ENCODE measurements at regions not wholly inside any gene's neighbourhood (a gene's known extent, or its start where the extent isn't known, plus 50 kb on each side); places are given as distances from the start of the nearest gene placed in this dataset.
A peak's percentile ranks its signal among the peaks of the same experiment; 100 is the strongest.

DNA sequence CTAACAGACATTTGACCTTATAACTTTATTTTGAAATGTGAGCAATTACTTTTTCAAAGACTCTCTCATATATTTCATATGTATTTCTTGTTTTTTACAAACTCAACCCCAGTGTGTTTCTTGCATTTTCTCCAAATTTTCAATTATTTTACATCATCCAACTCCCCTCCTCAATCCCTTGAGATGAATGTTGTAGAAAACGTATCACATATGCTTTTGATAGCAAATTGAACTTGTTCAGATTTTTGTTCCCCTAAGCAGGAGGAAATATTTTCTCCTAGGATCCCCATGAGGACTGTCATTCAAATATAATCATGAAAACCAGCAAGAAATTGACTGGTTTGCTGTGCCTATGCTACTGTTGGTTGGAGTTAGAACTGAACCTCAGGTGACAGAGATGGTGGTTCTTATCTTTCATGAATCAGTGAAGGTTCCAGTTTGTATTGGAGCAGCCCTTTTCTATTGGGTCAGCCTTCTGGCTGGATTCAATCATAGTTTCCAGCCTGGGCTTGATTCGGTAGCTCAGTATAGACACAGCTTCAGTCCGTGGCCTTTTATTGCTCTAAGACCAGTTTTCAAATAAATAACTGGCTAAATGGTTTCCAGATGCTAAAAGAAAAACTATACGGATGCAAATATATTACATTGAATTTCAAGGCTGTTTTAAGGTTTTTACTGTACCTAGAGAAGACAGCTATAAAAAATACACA is 591.0 kb downstream of the EPHA4 start:
- Histone ChIP-seq H3K9me3 (no peaks in the 10 kb centered on the region), H3K4me1 (peaks cover 0 to 5% of the 10 kb centered on the region in 2 donors), H3K36me3 (no peaks in the 10 kb centered on the region), H3K4me3 (replicated peaks in 1 of 3) (no peak overlapping the region), H3K27ac (no peak overlapping the region), H3K27me3 (no peaks in the 10 kb centered on the region)
- intact Hi-C loops (cut with DNase I): no loop called here
- DNase-seq: no peak
- TF ChIP-seq POLR2A (IDR thresholded peaks at IDR 0.05): no peak
- TF ChIP-seq, protein P1, sequence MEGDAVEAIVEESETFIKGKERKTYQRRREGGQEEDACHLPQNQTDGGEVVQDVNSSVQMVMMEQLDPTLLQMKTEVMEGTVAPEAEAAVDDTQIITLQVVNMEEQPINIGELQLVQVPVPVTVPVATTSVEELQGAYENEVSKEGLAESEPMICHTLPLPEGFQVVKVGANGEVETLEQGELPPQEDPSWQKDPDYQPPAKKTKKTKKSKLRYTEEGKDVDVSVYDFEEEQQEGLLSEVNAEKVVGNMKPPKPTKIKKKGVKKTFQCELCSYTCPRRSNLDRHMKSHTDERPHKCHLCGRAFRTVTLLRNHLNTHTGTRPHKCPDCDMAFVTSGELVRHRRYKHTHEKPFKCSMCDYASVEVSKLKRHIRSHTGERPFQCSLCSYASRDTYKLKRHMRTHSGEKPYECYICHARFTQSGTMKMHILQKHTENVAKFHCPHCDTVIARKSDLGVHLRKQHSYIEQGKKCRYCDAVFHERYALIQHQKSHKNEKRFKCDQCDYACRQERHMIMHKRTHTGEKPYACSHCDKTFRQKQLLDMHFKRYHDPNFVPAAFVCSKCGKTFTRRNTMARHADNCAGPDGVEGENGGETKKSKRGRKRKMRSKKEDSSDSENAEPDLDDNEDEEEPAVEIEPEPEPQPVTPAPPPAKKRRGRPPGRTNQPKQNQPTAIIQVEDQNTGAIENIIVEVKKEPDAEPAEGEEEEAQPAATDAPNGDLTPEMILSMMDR (IDR thresholded peaks at IDR 0.05): no peak
- 79 to 88% methylated on average over 4 of the region's 4 CpGs for WGBS, 2 donors

DNA sequence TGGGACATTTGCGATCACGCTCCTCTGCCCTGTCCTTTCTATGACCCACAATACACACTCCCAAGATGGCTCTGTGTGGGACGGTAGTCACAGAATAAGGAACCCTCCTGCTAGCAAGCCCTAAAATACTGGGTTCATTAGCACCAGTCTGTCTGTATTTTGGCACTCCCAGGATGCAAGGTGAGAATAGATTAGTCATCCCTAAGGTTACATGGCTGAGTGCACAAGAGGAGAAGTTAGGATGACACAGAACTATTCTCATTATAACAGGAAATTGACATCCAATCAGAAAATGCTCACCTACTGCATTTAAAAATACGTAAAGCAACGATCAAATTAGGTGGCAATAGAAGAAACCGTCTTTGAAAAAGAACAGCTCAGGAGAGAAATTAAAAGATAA is 590.2 kb downstream of the EPHA4 start:
- Histone ChIP-seq H3K4me3 (replicated peaks in 1 of 3) (no peak overlapping the region), H3K27me3 (no peaks in the 10 kb centered on the region), H3K27ac (no peak overlapping the region), H3K4me1 (peaks cover 0 to 5% of the 10 kb centered on the region in 2 donors), H3K36me3 (no peaks in the 10 kb centered on the region), H3K9me3 (no peaks in the 10 kb centered on the region)
- intact Hi-C loops (cut with DNase I): no loop called here
- no peak for DNase-seq
- TF ChIP-seq POLR2A (IDR thresholded peaks at IDR 0.05): no peak
- TF ChIP-seq, protein P1 (IDR thresholded peaks at IDR 0.05): no peak
- WGBS, 2 donors: 85 to 90% methylated on average over 6 of the region's 6 CpGs

DNA sequence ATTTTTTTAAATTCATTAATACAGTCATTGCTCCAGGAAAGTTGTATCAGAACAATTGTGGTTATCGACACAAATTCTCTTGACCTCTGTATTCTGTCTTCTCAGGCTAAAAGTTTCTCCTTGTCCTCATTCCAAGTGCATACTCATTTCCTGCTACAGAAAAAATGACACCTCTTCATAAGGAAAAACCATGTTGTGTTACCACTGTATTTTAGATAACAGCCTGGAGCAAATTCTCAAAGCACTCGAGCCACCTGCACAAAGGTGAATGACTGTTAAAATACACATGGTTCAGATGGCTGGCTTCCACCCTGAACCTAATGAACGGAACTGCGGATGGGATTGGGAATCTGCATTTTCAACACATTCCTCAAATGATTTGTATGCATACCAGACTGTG is 586.5 kb downstream of the EPHA4 start:
- H3K4me3 ChIP-seq (replicated peaks in 1 of 3): no peak overlapping the region
- no peaks in the 10 kb centered on the region for H3K9me3 ChIP-seq
- peak; percentile 2 to 4 for DNase-seq
- no peaks in the 10 kb centered on the region for H3K36me3 ChIP-seq
- H3K27ac ChIP-seq: no peak overlapping the region
- H3K4me1 ChIP-seq: peaks cover 5 to 6% of the 10 kb centered on the region in 2 donors
- no peaks in the 10 kb centered on the region for H3K27me3 ChIP-seq
- TF ChIP-seq, protein P1 (IDR thresholded peaks at IDR 0.05): no peak
- no peak for TF ChIP-seq POLR2A (IDR thresholded peaks at IDR 0.05)
- intact Hi-C loops (cut with DNase I): no loop called here
- 53 to 59% methylated on average over 4 of the region's 4 CpGs for WGBS, 2 donors

DNA sequence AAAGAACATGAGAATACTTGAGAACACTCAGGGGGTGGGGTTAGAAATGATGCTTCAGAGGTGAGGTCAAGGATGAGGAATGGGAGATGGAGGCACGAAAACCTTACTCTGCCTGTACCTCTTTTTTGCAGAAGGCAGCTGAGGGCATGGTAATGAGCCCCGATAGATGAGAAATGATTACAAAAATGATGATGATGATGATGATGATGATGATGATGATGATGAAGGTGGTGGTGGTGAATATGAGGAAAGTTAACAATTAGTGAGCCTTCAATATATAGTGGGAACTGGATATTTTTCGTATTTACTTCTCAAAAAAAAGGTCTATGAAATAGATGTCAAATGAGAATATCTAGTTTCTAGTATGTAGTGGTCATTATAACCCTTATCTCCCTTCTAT is 584.3 kb downstream of the EPHA4 start:
- peaks cover 5 to 6% of the 10 kb centered on the region in 2 donors for H3K4me1 ChIP-seq
- no peaks in the 10 kb centered on the region for H3K9me3 ChIP-seq
- intact Hi-C loops (cut with DNase I): no loop called here
- WGBS, 2 donors: 89 to 93% methylated on average over 3 of the region's 3 CpGs
- no peak overlapping the region for H3K4me3 ChIP-seq (replicated peaks in 1 of 3)
- H3K27ac ChIP-seq: no peak overlapping the region
- H3K36me3 ChIP-seq: no peaks in the 10 kb centered on the region
- DNase-seq: no peak
- TF ChIP-seq POLR2A (IDR thresholded peaks at IDR 0.05): no peak
- TF ChIP-seq, protein P1 (IDR thresholded peaks at IDR 0.05): no peak
- H3K27me3 ChIP-seq: no peaks in the 10 kb centered on the region

DNA sequence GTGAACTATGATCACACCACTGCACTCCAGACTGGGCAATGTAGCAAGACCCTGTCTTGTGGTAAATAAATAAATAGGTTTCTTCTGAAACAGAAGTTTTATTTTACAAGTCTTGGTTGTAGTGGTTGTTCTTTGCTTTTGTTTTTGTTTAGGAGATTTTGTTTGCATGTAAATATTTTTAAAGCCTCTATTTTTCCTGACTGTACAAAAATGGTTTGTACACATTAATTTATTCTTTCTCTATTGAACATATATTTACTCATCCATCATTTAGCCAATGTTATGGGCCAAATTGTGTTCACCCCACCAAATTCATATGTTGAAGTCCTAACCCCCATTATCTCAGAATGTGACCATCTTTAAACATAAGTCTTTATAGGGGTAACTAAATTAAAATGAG is 580.1 kb downstream of the EPHA4 start:
- Histone ChIP-seq H3K9me3 (no peaks in the 10 kb centered on the region), H3K27me3 (no peaks in the 10 kb centered on the region), H3K4me3 (replicated peaks in 1 of 3) (no peak overlapping the region), H3K4me1 (peaks cover 0 to 6% of the 10 kb centered on the region in 2 donors), H3K27ac (no peak overlapping the region), H3K36me3 (no peaks in the 10 kb centered on the region)
- no peak for DNase-seq
- intact Hi-C loops (cut with DNase I): no loop called here
- TF ChIP-seq, protein P1 (IDR thresholded peaks at IDR 0.05): no peak
- TF ChIP-seq POLR2A (IDR thresholded peaks at IDR 0.05): no peak

Data from thyroid gland (tissue), 4 donors.